ENCODE measurements at regions not wholly inside any gene's neighbourhood (a gene's known extent, or its start where the extent isn't known, plus 50 kb on each side); places are given as distances from the start of the nearest gene placed in this dataset.

DNA sequence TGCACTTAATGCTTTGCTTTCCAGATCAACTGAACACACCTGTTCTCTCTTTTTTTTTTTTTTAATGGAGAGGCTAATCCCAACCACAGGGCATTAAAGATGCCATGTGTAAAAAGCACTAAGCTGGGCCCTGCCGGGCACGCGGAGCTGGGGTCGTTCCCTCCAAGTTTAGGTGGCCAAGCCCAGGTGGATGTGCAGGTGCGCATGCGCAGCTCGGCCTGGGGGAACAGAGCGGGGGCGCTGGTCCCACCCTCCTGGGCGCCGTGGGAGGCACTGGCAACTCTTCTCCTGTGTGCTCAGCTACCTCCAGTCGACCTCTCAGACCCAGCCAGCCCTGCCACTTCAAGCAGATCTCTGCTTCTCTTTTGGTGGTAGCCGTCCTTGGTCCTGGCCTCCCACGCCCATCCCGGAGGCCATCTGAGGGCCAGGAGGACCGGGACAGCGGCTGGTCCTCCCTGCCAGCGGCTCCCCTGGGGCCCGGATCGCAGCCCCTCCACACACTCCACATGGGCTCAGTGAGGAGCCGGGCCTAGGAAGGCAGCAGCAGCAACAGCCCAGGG, 679.3 kb downstream of the BCL11B start (continued):
- TF ChIP-seq FOXP4 (CRISPR knock-in tag; IDR thresholded peaks at IDR 0.05) = no peak
- no peak for TF ChIP-seq ZMAT4 (CRISPR knock-in tag; IDR thresholded peaks at IDR 0.05)
- no peak for TF ChIP-seq IRF2 (CRISPR knock-in tag; IDR thresholded peaks at IDR 0.05; ENCODE audit: borderline replicate concordance, low read depth)
- TF ChIP-seq HMGA2 (CRISPR knock-in tag; IDR thresholded peaks at IDR 0.05) = no peak
- TF ChIP-seq ESRRA (CRISPR knock-in tag; IDR thresholded peaks at IDR 0.05; ENCODE audit: borderline replicate concordance) = no peak
- no peak for TF ChIP-seq FOXJ3 (CRISPR knock-in tag; IDR thresholded peaks at IDR 0.05; ENCODE audit: borderline replicate concordance)

GRCh38 chr14:98593361-98593761, 678.6 kb downstream of the BCL11B start:
- ATAC-seq = no peak
- peaks cover 31% of the 10 kb centered on the region for H3K9me3 Mint-ChIP-seq

More at GRCh38 chr14:98593361-98593761, 678.6 kb downstream of the BCL11B start:
- CTCF ChIA-PET = no interaction called here
- Mint-ChIP-seq H3K36me3 (peaks cover 10% of the 10 kb centered on the region), H3K27ac (no peak overlapping the region), H3K4me3 (no peak overlapping the region), H3K4me1 (no peaks in the 10 kb centered on the region), H3K27me3 (ENCODE audit: low read depth) (no peaks in the 10 kb centered on the region; the same call in 1 of the 2 replicates)
- TF ChIP-seq ATF3 (CRISPR knock-in tag; conservative IDR thresholded peaks at IDR 0.05) (no peak), TEAD4 (CRISPR knock-in tag; IDR thresholded peaks at IDR 0.05) (no peak), OVOL2 (CRISPR knock-in tag; IDR thresholded peaks at IDR 0.05; ENCODE audit: borderline replicate concordance) (no peak), CREB1 (CRISPR knock-in tag; IDR thresholded peaks at IDR 0.05) (no peak), FOXK1 (CRISPR knock-in tag; IDR thresholded peaks at IDR 0.05) (no peak), GABPB1 (CRISPR knock-in tag; IDR thresholded peaks at IDR 0.05) (no peak), RELA (CRISPR knock-in tag; IDR thresholded peaks at IDR 0.05; ENCODE audit: borderline replicate concordance) (no peak), GRHL2 (CRISPR knock-in tag; IDR thresholded peaks at IDR 0.05; ENCODE audit: insufficient replicate concordance, severe bottlenecking) (no peak), CDX4 (CRISPR knock-in tag; IDR thresholded peaks at IDR 0.05; ENCODE audit: borderline replicate concordance) (no peak), AFF4 (CRISPR knock-in tag; IDR thresholded peaks at IDR 0.05; ENCODE audit: borderline replicate concordance) (no peak)
- TF ChIP-seq, protein P1, sequence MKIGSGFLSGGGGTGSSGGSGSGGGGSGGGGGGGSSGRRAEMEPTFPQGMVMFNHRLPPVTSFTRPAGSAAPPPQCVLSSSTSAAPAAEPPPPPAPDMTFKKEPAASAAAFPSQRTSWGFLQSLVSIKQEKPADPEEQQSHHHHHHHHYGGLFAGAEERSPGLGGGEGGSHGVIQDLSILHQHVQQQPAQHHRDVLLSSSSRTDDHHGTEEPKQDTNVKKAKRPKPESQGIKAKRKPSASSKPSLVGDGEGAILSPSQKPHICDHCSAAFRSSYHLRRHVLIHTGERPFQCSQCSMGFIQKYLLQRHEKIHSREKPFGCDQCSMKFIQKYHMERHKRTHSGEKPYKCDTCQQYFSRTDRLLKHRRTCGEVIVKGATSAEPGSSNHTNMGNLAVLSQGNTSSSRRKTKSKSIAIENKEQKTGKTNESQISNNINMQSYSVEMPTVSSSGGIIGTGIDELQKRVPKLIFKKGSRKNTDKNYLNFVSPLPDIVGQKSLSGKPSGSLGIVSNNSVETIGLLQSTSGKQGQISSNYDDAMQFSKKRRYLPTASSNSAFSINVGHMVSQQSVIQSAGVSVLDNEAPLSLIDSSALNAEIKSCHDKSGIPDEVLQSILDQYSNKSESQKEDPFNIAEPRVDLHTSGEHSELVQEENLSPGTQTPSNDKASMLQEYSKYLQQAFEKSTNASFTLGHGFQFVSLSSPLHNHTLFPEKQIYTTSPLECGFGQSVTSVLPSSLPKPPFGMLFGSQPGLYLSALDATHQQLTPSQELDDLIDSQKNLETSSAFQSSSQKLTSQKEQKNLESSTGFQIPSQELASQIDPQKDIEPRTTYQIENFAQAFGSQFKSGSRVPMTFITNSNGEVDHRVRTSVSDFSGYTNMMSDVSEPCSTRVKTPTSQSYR (CRISPR knock-in tag; IDR thresholded peaks at IDR 0.05) = no peak
- TF ChIP-seq, protein P2, sequence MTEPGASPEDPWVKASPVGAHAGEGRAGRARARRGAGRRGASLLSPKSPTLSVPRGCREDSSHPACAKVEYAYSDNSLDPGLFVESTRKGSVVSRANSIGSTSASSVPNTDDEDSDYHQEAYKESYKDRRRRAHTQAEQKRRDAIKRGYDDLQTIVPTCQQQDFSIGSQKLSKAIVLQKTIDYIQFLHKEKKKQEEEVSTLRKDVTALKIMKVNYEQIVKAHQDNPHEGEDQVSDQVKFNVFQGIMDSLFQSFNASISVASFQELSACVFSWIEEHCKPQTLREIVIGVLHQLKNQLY (CRISPR knock-in tag; IDR thresholded peaks at IDR 0.05) = no peak
- POLR2A ChIA-PET = no interaction called here
- no peak for DNase-seq (ENCODE audit: low spot score)

Measured in WTC11 (cell line).